ENCODE measurements at regions not wholly inside any gene's neighbourhood (a gene's known extent, or its start where the extent isn't known, plus 50 kb on each side); places are given as distances from the start of the nearest gene placed in this dataset.

DNA sequence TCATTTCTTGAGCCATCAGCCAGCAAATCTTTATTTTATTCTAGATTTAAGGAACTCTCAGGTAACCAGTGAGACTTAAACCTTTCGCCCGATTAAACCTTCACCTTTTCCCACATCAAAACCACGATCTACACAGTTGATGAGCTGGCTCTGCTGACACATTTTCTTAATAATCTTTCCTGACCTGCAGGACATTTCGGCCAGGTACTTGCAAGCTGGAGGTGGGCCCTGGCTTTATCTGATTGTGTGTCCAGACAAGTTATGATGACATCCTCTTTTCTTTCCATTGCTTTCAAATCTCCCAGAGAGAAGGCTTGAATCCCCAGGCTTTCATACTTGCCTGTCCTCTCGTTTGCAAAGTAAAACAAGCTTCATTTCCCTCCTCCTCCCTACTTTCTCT lies 144.2 kb downstream of the EFNB2 start:
- no peak for TF ChIP-seq POLR2A (IDR thresholded peaks at IDR 0.05)
- TF ChIP-seq, protein P1, sequence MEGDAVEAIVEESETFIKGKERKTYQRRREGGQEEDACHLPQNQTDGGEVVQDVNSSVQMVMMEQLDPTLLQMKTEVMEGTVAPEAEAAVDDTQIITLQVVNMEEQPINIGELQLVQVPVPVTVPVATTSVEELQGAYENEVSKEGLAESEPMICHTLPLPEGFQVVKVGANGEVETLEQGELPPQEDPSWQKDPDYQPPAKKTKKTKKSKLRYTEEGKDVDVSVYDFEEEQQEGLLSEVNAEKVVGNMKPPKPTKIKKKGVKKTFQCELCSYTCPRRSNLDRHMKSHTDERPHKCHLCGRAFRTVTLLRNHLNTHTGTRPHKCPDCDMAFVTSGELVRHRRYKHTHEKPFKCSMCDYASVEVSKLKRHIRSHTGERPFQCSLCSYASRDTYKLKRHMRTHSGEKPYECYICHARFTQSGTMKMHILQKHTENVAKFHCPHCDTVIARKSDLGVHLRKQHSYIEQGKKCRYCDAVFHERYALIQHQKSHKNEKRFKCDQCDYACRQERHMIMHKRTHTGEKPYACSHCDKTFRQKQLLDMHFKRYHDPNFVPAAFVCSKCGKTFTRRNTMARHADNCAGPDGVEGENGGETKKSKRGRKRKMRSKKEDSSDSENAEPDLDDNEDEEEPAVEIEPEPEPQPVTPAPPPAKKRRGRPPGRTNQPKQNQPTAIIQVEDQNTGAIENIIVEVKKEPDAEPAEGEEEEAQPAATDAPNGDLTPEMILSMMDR (IDR thresholded peaks at IDR 0.05): no peak

All from vagina (tissue), 2 donors.